NCI-H748 treated with DMSO at 0.1 percent for 48 hours (cell line): ENCODE measurements at regions not wholly inside any gene's neighbourhood (a gene's known extent, or its start where the extent isn't known, plus 50 kb on each side); places are given as distances from the start of the nearest gene placed in this dataset.
"Not testable (repeated sequence)": the region's sequence is repeated elsewhere in the genome, so short reads cannot be mapped to it uniquely, and the experiment has no call there.

ENCODE experiments used
- DNase-seq: peaks from one replicate; lab custom pipeline; 2025; lab: John Stamatoyannopoulos, UW

DNA sequence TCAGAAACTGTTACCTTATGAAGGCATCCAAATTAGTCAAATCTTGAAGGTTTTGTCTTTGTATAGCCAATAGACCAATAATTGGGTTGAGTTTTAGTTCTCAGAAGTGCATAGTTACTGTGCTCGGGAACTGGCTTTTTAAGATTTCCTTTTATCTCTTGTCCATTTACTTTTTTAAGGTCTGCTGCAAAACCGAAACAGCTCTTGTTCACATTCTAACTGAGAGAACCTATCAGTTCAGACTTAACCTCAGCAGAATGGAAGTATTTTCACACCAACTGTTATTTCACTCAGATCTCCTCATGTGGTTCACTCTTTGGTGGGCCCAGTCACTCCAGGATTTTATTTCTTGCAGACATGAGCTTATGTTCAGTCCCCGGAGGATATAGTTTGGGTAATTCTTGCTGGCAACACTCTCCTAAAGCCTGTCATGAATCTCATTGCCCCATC is 55.5 kb downstream of the TPBG start:
- DNase-seq = no peak

- DNase-seq = no peak
These were observed 56.2 kb downstream of the TPBG start for GRCh38 chr6:82419859-82420258.

GRCh38 chr6:82430611-82431010 is 67.0 kb downstream of the TPBG start:
- DNase-seq = no peak

GRCh38 chr6:82436740-82437139 is 73.1 kb downstream of the TPBG start:
- no peak for DNase-seq

- no peak for DNase-seq
These were observed 74.1 kb downstream of the TPBG start for GRCh38 chr6:82437701-82438100.

GRCh38 chr6:82441047-82441855 is 77.6 kb downstream of the TPBG start:
- no peak for DNase-seq

DNA sequence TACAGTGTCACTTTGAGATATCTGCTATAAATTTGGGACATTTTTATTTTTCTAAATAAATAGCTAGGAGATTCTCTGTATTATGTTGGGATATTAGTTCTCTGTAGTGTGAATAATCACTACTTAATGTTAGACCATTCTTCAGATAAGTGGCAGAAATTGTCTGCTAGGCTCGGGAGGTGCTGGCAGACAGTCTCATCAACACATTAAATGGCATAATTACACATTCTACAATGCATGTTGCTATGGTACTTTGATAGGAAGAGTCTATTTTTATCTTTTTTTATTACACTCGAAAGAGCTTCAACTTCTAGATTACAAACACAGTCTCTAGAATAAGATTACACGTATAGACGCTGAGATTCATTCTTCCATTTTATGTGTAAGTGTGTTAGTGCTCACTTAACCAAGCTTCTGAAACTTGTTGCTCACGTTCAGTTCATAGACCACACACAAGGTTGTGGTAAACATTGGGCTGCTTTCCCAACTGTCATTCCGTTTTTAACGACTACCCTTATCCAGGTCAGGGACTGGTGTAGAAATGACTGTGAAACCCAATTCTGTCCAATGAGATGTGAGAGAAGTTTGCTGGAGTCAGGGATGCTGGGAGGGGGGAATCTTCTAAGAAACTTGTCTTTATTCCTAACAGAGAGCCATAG is 78.6 kb downstream of the TPBG start:
- DNase-seq = peak; percentile 38

DNA sequence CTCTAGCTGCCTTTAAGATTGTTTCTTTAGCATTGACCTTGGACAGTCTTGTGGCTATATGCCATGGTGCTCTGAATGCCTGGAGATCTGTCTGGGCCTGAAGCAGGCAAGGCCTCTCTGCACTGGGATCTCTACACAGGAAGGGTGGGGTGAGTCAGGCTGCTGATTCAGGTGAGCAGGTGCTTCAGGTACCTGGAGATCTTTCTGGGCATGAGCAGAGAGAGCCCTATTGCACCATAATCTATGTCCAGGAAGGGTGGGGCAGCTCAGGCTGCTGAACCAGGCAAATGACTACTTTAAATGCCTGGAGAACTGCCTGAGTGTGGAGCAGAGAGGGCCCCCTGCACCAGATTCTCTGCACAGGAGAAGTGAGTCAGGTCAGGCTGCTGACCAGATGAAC is 94.5 kb downstream of the TPBG start:
- DNase-seq = no peak

- no peak for DNase-seq
These were observed 95.1 kb downstream of the TPBG start for GRCh38 chr6:82458705-82459104.

GRCh38 chr6:82461536-82461935 is 97.9 kb downstream of the TPBG start:
- no peak for DNase-seq

DNA sequence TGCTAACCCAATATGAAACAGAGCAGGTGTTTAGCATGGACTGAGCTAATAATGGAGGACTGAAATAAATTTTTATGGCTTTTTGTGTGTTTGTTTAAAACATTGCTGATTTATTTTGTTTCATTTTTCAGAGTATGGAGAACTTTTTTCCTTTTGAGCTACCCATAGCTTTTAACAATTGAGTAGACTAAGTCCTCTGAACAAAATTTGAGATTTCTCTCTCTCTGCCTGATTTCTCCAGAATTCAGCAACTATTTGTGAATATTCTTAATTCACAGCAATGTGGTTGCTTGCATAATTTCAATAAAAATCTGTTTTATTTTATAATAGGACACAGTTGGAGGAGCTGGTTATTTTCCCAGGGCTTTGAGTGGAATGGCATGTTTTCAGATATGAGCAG is 103.7 kb downstream of the TPBG start:
- no peak for DNase-seq

DNA sequence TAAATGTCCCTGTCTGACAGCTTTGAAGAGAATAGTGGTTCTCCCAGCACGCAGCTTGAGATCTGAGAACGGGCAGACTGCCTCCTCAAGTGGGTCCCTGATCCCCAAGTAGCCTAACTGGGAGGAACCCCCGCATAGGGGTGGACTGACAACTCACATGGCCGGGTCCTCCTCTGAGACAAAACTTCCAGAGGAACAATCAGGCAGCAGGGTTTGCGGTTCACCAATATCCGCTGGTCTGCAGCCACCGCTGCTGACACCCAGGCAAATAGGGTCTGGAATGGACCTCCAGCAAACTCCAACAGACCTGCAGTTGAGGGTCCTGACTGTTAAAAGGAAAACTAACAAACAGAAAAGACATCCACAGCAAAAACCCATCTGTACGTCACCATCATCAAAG is 106.5 kb downstream of the TPBG start:
- DNase-seq = not testable (repeated sequence)

GRCh38 chr6:82475106-82475505 is 111.5 kb downstream of the TPBG start:
- DNase-seq = not testable (repeated sequence)

DNA sequence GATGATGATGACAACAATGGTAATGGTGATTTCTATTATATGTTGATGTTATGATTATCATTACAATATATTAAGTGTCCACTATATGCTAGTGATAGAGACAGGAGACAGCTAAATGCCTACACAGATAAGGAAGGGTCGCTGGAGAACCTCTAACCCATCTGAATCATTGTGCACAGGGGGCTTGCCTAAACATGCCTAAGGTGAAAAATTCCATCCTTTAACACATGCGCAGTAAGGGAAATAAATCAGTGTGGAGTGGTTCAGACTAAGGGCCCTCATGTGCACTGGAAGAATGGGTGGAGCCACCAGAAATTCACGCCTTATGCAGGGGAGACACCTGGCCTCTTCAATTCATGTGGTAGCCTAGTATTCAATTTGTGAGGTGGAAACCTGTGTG is 120.4 kb downstream of the TPBG start:
- DNase-seq = no peak

DNA sequence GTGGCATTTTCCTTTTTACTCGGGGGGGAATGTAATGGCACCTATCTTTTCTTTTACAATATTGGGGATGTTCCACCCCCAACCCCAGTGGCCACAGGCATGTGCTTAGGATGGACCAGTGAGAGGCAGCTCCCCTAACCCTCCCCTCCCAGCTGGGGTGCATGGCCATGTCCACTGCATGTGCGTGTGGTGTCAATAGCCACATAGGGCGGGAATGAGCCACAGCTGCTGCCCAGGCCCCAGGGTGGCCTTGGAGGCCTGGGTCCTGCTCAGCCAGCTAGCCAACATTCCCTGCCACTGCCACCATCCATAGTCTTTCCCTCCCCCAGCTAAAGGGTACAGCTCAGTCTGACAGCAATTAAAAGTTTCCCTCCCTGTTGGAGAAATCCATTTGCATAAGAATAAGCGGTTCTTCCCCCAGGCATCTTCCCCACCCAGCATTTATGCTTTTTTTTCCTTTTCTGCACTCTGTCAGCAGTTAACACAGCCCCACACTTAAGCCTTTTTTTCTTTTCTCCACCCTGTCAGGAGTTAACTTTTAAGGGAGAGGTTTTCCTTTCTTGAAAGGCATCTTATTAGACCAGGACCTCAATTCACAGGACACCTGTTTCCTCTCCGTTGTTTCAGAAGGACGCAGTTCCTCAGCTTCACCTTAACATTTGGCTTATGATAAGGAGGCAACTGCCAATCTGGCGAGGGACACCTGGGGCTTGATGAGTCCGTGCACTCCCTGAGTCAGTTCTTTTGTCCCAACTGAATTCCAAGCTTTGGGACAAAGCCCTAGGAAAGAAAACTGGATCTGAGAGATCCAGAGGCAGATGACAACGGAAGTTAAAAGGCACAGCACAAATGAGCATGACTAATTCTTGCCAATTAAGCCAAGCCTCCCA is 121.4 kb downstream of the TPBG start:
- no peak for DNase-seq

DNA sequence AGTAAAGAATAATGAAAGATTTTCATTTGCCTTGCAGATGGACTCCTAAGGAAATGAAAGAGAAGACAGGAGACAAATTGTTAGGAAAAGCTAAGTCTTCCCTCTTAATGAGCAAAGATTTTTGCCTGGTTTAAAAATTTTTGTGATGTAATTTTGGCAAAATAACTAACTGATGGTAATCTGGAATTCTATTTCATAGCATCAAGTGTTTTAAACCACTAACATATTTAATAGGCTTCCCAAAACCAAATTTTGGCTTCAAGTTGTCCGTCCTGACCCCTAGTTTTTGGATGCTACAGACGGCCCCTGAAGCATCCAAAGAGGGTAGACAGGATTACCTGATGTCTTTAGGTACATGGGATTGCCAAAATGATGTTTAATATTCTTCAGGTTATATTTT is 124.3 kb downstream of the TPBG start:
- no peak for DNase-seq

DNA sequence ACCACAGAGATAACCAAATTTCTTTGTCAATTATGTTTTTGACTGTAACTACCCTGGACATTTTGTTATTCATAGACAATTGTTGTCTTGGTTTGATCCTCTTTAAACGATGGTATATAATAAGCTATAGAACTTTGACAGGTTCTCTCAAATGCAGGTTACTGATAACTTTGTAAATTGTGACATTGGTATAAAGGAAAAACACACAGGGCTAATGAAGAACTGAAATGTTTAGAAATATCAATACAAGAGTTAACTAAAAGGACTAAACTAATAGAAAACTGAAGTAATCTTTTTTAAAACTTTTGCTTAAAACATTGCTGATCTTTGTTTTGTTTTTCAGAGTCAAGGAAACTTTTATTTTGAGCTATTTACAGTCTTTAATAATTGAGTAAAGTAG is 124.8 kb downstream of the TPBG start:
- DNase-seq = no peak

GRCh38 chr6:82492134-82492533 is 128.5 kb downstream of the TPBG start:
- DNase-seq = peak; percentile 92

DNA sequence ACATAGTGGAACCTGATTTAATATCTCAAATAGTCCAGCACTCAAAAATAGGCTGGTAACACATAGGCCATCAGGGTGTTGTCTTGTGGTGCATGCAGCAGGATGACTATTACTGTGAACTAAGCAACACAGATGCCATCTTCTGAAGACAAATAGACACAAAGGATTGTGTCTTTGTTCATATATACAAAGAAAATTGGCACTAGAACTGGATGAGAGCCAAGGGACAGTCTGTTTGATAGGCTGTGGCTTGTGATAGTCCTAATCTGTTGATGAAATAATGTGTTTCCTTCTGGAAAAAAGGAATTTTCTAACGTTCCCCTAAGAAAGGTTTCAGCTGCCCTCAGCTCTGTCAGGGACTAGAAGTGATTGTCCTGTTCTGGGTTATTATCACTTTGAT is 129.8 kb downstream of the TPBG start:
- DNase-seq = peak; percentile 77

- peak; percentile 6 for DNase-seq
These were observed 130.8 kb downstream of the TPBG start for GRCh38 chr6:82494367-82494766.

DNA sequence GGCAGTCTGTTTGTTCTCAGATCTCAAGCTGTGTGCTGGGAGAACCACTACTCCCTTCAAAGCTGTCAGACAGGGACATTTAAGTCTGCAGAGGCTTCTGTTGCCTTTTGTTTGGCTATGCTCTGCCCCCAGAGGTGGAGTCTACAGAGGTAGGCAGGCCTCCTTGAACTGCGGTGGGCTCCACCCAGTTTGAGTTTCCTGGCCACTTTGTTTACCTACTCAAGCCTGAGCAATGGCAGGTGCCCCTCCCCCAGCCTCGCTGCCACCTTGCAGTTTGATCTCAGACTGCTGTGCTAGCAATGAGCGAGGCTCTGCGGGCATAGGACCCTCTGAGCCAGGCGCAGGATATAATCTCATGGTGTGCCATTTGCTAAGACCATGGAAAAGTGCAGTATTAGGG is 138.3 kb downstream of the TPBG start:
- not testable (repeated sequence) for DNase-seq

DNA sequence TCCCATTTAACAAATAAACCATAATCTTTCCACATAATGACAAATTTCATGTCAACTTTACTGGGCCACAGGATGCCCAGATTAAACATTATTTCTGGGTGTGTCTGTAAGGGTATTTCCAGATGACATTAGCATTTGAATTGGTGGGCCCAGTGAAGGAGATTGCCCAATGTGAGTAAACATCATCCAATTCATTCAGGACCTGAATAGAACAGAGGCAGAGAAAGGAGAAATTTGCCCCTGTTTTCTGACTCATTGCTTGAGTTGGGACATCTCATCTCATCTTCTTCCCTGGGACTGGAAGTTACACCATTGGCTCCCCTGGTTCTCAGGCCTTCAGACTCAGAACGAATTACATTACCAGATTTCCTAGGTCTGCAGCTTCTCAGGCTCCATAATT is 142.9 kb downstream of the TPBG start:
- no peak for DNase-seq

- no peak for DNase-seq
These were observed 143.5 kb downstream of the TPBG start for GRCh38 chr6:82507112-82507511.
